ENCODE measurements at regions not wholly inside any gene's neighbourhood (a gene's known extent, or its start where the extent isn't known, plus 50 kb on each side); places are given as distances from the start of the nearest gene placed in this dataset.
A peak's percentile ranks its signal among the peaks of the same experiment; 100 is the strongest.

DNA sequence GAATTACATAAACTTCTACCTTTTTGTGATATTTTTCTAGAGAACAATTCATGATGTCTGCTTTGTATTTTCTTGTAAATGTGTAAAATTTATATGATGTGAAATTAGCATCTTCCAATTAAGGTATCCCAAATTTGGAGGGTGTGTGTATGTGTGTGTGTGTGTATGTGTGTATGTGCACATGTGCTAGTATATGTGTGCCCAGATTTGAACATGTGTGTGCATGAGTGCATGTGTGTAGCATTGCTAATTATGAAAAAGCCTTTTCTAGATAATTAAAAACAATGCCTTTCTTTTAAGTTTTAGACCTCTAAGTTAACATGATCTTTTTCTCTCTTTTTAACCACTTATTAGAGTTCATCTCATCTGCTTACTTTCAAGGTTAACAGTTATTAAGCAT is 208.0 kb upstream of the SPOPL start:
- Histone ChIP-seq H3K4me1 (ENCODE audit: insufficient read depth, low read length, poor library complexity, severe bottlenecking) (peaks cover 11% of the 10 kb centered on the region), H3K27ac (ENCODE audit: low read depth, low read length, poor library complexity, severe bottlenecking) (no peak overlapping the region), H3K9me3 (ENCODE audit: low read depth, low read length, poor library complexity, severe bottlenecking) (no peaks in the 10 kb centered on the region), H3K27me3 (replicated peaks; ENCODE audit: insufficient read depth, low read depth, low read length, poor library complexity) (no peaks in the 10 kb centered on the region), H3K4me3 (ENCODE audit: low read depth, low read length, poor library complexity, severe bottlenecking) (no peak overlapping the region), H3K36me3 (ENCODE audit: insufficient read depth, low read length, poor library complexity, severe bottlenecking) (no peaks in the 10 kb centered on the region)
- no peak for TF ChIP-seq EZH2 (IDR thresholded peaks at IDR 0.05; ENCODE audit: borderline replicate concordance, low read depth, low read length, poor library complexity, severe bottlenecking)
- TF ChIP-seq, protein P1, sequence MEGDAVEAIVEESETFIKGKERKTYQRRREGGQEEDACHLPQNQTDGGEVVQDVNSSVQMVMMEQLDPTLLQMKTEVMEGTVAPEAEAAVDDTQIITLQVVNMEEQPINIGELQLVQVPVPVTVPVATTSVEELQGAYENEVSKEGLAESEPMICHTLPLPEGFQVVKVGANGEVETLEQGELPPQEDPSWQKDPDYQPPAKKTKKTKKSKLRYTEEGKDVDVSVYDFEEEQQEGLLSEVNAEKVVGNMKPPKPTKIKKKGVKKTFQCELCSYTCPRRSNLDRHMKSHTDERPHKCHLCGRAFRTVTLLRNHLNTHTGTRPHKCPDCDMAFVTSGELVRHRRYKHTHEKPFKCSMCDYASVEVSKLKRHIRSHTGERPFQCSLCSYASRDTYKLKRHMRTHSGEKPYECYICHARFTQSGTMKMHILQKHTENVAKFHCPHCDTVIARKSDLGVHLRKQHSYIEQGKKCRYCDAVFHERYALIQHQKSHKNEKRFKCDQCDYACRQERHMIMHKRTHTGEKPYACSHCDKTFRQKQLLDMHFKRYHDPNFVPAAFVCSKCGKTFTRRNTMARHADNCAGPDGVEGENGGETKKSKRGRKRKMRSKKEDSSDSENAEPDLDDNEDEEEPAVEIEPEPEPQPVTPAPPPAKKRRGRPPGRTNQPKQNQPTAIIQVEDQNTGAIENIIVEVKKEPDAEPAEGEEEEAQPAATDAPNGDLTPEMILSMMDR (conservative IDR thresholded peaks at IDR 0.05; ENCODE audit: low read depth, low read length), result no peak
- DNase-seq (ENCODE audit: low spot score), result no peak
- intact Hi-C loops (cut with micrococcal nuclease; ENCODE audit: unreplicated experiment), result no loop called here
- CTCF ChIA-PET, result no interaction called here
- no TSS peak for BruUV-seq (replicated peaks)
- POLR2A ChIA-PET (ENCODE audit: low non-redundant PET), result no interaction called here

DNA sequence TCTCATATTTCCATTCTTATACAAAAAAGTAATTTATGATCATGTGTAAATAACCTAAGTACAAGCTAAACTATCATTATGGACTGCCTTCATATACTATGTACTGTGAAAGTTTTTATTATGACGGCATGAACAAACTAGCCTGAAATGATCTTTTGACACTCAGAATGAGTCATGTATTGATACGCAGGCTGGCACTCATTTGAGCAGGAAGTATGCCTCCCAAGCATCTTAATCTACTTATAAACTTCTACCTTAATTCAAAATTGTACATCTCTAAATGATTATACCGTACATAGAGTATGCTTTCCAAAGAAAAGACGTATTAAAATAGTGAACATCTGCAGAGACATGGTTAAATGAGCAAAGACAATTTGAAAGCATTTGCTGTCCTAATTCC is 207.1 kb upstream of the SPOPL start:
- intact Hi-C loops (cut with micrococcal nuclease; ENCODE audit: unreplicated experiment), result no loop called here
- H3K4me3 ChIP-seq (ENCODE audit: low read depth, low read length, poor library complexity, severe bottlenecking), result no peak overlapping the region
- H3K27me3 ChIP-seq (replicated peaks; ENCODE audit: insufficient read depth, low read depth, low read length, poor library complexity), result no peaks in the 10 kb centered on the region
- no peak overlapping the region for H3K27ac ChIP-seq (ENCODE audit: low read depth, low read length, poor library complexity, severe bottlenecking)
- no peaks in the 10 kb centered on the region for H3K9me3 ChIP-seq (ENCODE audit: low read depth, low read length, poor library complexity, severe bottlenecking)
- TF ChIP-seq, protein P1 (conservative IDR thresholded peaks at IDR 0.05; ENCODE audit: low read depth, low read length), result no peak
- no peak for TF ChIP-seq EZH2 (IDR thresholded peaks at IDR 0.05; ENCODE audit: borderline replicate concordance, low read depth, low read length, poor library complexity, severe bottlenecking)
- ChIA-PET POLR2A (ENCODE audit: low non-redundant PET) (no interaction called here), CTCF (no interaction called here)
- H3K36me3 ChIP-seq (ENCODE audit: insufficient read depth, low read length, poor library complexity, severe bottlenecking), result no peaks in the 10 kb centered on the region
- H3K4me1 ChIP-seq (ENCODE audit: insufficient read depth, low read length, poor library complexity, severe bottlenecking), result peaks cover 11% of the 10 kb centered on the region
- peak; percentile 67 for DNase-seq (ENCODE audit: low spot score)
- no TSS peak for BruUV-seq (replicated peaks)

DNA sequence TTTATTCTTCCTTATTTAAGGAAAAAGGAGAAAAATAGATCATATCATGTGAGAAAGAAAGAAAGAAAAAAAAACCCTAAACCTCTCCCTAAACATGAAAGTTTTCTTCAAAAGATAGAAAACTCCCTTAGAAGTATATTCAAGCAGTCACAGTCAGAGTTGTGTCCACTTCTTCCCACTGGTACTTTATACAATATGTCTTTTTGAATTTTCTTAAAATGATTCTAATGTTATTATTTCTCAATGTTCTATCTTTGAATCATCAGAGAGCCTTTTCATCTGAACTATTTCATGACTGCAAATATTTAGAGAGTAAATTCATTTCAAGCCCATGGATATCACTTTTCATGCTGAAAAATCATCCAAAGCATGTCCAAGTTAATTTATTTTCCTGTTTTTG is 205.2 kb upstream of the SPOPL start:
- ChIA-PET POLR2A (ENCODE audit: low non-redundant PET) (no interaction called here), CTCF (no interaction called here)
- H3K27me3 ChIP-seq (replicated peaks; ENCODE audit: insufficient read depth, low read depth, low read length, poor library complexity), result no peaks in the 10 kb centered on the region
- no peak overlapping the region for H3K4me3 ChIP-seq (ENCODE audit: low read depth, low read length, poor library complexity, severe bottlenecking)
- no peak overlapping the region for H3K27ac ChIP-seq (ENCODE audit: low read depth, low read length, poor library complexity, severe bottlenecking)
- DNase-seq (ENCODE audit: low spot score), result no peak
- no peaks in the 10 kb centered on the region for H3K9me3 ChIP-seq (ENCODE audit: low read depth, low read length, poor library complexity, severe bottlenecking)
- TF ChIP-seq, protein P1 (conservative IDR thresholded peaks at IDR 0.05; ENCODE audit: low read depth, low read length), result no peak
- no peak for TF ChIP-seq EZH2 (IDR thresholded peaks at IDR 0.05; ENCODE audit: borderline replicate concordance, low read depth, low read length, poor library complexity, severe bottlenecking)
- peaks cover 11% of the 10 kb centered on the region for H3K4me1 ChIP-seq (ENCODE audit: insufficient read depth, low read length, poor library complexity, severe bottlenecking)
- no peaks in the 10 kb centered on the region for H3K36me3 ChIP-seq (ENCODE audit: insufficient read depth, low read length, poor library complexity, severe bottlenecking)
- intact Hi-C loops (cut with micrococcal nuclease; ENCODE audit: unreplicated experiment), result no loop called here
- BruUV-seq (replicated peaks), result no TSS peak
